H1 (cell line): ENCODE measurements at regions not wholly inside any gene's neighbourhood (a gene's known extent, or its start where the extent isn't known, plus 50 kb on each side); places are given as distances from the start of the nearest gene placed in this dataset.

Source experiments
- ASH2L ChIP-seq: fragments of 200-600, 300-600 bp; sonication (generic); IDR thresholded peaks from one replicate; pipeline ENCODE4 v1.7.1; 2017; ENCODE audit warnings: low read length
- BRCA1 ChIP-seq: IDR thresholded peaks from 2 replicates; pipeline ENCODE4 v1.6.1; 2012; ENCODE audit warnings: low read depth, low read length, improper control_type of control experiment
- JUN ChIP-seq: IDR thresholded peaks from 2 replicates; pipeline ENCODE4 v1.6.1; 2011; ENCODE audit warnings: low read depth, mild to moderate bottlenecking, improper control_type of control experiment, low read length
- NRF1 ChIP-seq: IDR thresholded peaks from 2 replicates; pipeline ENCODE4 v1.6.1; 2011; ENCODE audit warnings: mild to moderate bottlenecking, low read depth, low read length, improper control_type of control experiment
- POU5F1 ChIP-seq: IDR thresholded peaks from 2 replicates; pipeline ENCODE4 v1.6.1; 2011; ENCODE audit warnings: low read depth, mild to moderate bottlenecking, low read length, moderate library complexity
- RAD21 ChIP-seq, 2 experiments: IDR thresholded peaks in 1 of 2; conservative IDR thresholded peaks in 1 of 2; 2 replicates each; pipeline ENCODE4 v1.6.1; 2011; ENCODE audit warnings: low read depth in 2 of 2, low read length in 2 of 2, improper control_type of control experiment in 1 of 2, inconsistent platforms in 1 of 2, mild to moderate bottlenecking in 1 of 2, moderate library complexity in 1 of 2

DNA sequence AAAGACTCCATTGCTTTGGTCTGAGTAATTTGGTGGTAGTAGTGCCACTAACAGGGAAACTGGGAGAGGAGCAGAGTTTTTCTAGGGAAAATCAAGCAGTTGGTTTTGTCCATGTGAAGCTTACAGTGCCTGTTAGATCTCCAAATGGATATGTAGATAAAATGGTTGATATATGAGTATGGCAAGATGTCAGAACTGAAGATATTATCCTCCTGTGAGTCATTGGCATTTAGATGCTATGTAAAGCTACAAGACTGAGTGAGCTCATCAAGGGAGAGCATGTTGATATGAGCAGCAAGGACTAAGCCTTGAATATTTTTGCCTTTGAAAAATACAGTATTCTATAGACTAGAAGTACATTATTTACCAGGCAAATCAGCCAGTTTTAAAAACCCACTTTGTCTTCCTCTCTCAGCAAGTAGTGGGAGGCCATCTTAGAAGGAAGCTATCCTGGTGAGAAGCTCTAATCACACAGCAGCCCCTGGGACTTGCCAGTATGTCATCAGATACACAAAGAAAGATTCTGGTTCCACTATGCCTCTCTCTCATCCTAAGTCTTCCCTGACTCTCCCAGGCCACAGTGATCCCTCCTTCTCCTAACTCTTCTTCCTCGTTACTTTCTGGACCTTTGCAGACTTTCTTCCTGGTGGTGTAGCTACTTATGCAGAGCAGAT lies 77.4 kb upstream of the ANKRD28 start (continued):
- TF ChIP-seq RAD21 (IDR thresholded peaks at IDR 0.05 in 1 of 2, conservative IDR thresholded peaks at IDR 0.05 in 1 of 2; ENCODE audit: low read depth in 2 of 2, low read length in 2 of 2) (no peak), BRCA1 (no peak), ASH2L (no peak), JUN (no peak), POU5F1 (no peak), NRF1 (no peak)
- TF ChIP-seq, all 59 proteins: peak for 0
